LNCAP (cell line): ENCODE measurements at regions not wholly inside any gene's neighbourhood (a gene's known extent, or its start where the extent isn't known, plus 50 kb on each side); places are given as distances from the start of the nearest gene placed in this dataset.

Experiments used
- TF ChIP-seq, protein P1 (sequence below): fragments of 450-650 bp; IDR thresholded peaks from 2 replicates; pipeline ENCODE4 v1.5.1; 2017; ENCODE audit warnings: mild to moderate bottlenecking

DNA sequence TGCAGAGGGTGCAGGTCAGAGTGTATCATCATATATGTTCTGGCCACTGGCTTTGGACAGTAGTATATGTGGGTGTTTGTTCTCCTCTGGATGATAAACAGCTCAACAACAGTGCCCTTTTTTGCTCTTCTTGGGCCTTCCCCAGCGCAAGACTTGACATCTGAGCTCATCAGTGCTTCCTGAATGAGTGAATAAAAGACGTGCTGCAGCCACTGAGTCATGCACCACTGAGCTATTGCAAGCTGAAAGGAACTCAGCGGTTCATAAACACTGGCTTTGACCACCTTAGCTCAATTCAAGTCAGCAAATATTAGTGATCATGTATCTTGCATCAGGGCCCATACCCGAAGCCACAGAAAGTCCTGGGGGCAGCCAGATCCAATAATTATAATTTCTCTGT lies 105.3 kb upstream of the KCNG1 start:
- TF ChIP-seq, protein P1, sequence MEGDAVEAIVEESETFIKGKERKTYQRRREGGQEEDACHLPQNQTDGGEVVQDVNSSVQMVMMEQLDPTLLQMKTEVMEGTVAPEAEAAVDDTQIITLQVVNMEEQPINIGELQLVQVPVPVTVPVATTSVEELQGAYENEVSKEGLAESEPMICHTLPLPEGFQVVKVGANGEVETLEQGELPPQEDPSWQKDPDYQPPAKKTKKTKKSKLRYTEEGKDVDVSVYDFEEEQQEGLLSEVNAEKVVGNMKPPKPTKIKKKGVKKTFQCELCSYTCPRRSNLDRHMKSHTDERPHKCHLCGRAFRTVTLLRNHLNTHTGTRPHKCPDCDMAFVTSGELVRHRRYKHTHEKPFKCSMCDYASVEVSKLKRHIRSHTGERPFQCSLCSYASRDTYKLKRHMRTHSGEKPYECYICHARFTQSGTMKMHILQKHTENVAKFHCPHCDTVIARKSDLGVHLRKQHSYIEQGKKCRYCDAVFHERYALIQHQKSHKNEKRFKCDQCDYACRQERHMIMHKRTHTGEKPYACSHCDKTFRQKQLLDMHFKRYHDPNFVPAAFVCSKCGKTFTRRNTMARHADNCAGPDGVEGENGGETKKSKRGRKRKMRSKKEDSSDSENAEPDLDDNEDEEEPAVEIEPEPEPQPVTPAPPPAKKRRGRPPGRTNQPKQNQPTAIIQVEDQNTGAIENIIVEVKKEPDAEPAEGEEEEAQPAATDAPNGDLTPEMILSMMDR, result no peak

- TF ChIP-seq, protein P1, result no peak
These were observed 104.8 kb upstream of the KCNG1 start for GRCh38 chr20:51127713-51128112.

DNA sequence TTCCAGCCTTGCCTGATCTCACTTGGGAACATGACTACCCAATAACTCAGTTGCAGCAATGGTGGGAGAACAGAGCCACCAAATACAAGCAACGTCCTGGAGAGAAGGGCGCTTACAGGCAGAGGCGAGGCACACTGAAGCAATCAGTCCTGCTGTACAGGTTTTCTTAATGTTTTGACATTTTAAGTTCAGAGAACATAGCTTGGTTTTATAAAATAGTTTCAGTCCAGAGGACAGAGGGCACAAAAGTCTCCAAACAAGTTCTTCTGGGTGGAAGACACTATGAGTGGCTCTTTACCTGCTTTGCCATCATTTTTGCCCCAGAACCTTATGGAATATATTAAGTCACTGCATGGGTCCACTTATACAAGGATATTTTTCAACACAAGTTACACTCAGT lies 103.4 kb upstream of the KCNG1 start:
- TF ChIP-seq, protein P1, result no peak

- TF ChIP-seq, protein P1, result no peak
These were observed 102.9 kb upstream of the KCNG1 start for GRCh38 chr20:51125780-51126179.

- TF ChIP-seq, protein P1, result no peak
These were observed 102.2 kb upstream of the KCNG1 start for GRCh38 chr20:51125105-51125504.

- TF ChIP-seq, protein P1, result no peak
These were observed 100.2 kb upstream of the KCNG1 start for GRCh38 chr20:51122931-51123658.

DNA sequence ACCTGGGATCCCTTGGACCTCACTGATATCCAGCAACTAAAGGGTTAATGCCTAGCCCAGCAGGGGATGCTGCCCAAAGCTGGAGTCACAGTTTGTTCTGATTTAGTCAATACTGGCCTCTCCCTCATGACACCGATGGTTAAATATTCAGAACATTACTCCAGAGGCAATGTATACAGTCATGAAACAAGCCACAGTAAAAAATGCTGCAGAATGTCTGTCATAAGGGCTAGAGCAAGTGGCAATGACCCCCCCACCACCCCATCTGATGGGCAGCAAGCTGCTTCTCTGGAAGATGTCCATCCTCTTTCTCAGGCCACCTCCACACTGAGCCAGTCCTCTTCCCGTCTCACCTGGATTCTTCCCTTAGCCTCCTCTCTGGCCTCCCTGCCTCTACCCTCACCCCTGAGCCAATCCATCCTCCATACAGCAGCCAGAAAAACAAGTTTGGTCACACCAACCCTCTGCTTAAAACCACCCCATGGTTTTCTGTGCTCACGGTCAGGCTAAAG lies 99.0 kb upstream of the KCNG1 start:
- TF ChIP-seq, protein P1, result no peak
